Karpas-422 (cell line): ENCODE measurements at regions not wholly inside any gene's neighbourhood (a gene's known extent, or its start where the extent isn't known, plus 50 kb on each side); places are given as distances from the start of the nearest gene placed in this dataset.
"Not testable (repeated sequence)": the region's sequence is repeated elsewhere in the genome, so short reads cannot be mapped to it uniquely, and the experiment has no call there.

Experiments used
- DNase-seq: peaks from one replicate; pipeline ENCODE4 v3.0.0-alpha.2; 2015
- H2AFZ ChIP-seq: fragments of 200-600 bp; sonication (generic); 2 replicates; pipeline ENCODE4 v1.6.1; 2014; ENCODE audit warnings: antibody characterized with exemption, low read length, mixed read lengths
- H3K27ac ChIP-seq: fragments of 200-600 bp; sonication (generic); 2 replicates; pipeline ENCODE4 v1.5.1; 2014; ENCODE audit warnings: mild to moderate bottlenecking, low read length, moderate library complexity
- H3K27me3 ChIP-seq: fragments of 200-600 bp; sonication (generic); 2 replicates; pipeline ENCODE4 v1.6.1; 2014; ENCODE audit warnings: low read length, mixed read lengths
- H3K36me3 ChIP-seq: fragments of 200-600 bp; sonication (generic); 2 replicates; pipeline ENCODE4 v1.6.1; 2014; ENCODE audit warnings: low read length, mixed read lengths; ENCODE audit not compliant: insufficient read depth
- H3K4me1 ChIP-seq: fragments of 200-600 bp; sonication (generic); 2 replicates; pipeline ENCODE4 v1.6.1; 2014; ENCODE audit warnings: mild to moderate bottlenecking, low read length, mixed read lengths
- H3K4me2 ChIP-seq: fragments of 200-600 bp; sonication (generic); 2 replicates; pipeline ENCODE4 v1.6.1; 2014; ENCODE audit warnings: low read length, low read depth, mild to moderate bottlenecking; ENCODE audit not compliant: poor library complexity, severe bottlenecking
- H3K4me3 ChIP-seq: fragments of 200-600 bp; sonication (generic); 2 replicates; pipeline ENCODE4 v1.5.1; 2014; ENCODE audit warnings: mild to moderate bottlenecking, antibody characterized with exemption, low read length, mixed read lengths
- H3K79me2 ChIP-seq: fragments of 200-600 bp; sonication (generic); 2 replicates; pipeline ENCODE4 v1.6.1; 2014; ENCODE audit warnings: mild to moderate bottlenecking, low read length, mixed read lengths
- H3K9ac ChIP-seq: fragments of 200-600 bp; sonication (generic); 2 replicates; pipeline ENCODE4 v1.6.0; 2014; ENCODE audit warnings: low read length
- H3K9me2 ChIP-seq: fragments of 200-600 bp; sonication (generic), shearing (Covaris generic); replicated peaks from 2 replicates; pipeline ENCODE4 v1.6.0; 2014; ENCODE audit warnings: mild to moderate bottlenecking, low read length, moderate library complexity; ENCODE audit not compliant: insufficient read depth
- H3K9me3 ChIP-seq: fragments of 300-700, 200-600 bp; sonication (generic); 2 replicates; pipeline ENCODE4 v1.6.1; 2014; ENCODE audit warnings: low read length, mixed read lengths
- H4K20me1 ChIP-seq: fragments of 200-600 bp; sonication (generic); 2 replicates; pipeline ENCODE4 v1.6.1; 2014; ENCODE audit warnings: mild to moderate bottlenecking, antibody characterized with exemption, low read length, low read depth; ENCODE audit not compliant: insufficient read depth

DNA sequence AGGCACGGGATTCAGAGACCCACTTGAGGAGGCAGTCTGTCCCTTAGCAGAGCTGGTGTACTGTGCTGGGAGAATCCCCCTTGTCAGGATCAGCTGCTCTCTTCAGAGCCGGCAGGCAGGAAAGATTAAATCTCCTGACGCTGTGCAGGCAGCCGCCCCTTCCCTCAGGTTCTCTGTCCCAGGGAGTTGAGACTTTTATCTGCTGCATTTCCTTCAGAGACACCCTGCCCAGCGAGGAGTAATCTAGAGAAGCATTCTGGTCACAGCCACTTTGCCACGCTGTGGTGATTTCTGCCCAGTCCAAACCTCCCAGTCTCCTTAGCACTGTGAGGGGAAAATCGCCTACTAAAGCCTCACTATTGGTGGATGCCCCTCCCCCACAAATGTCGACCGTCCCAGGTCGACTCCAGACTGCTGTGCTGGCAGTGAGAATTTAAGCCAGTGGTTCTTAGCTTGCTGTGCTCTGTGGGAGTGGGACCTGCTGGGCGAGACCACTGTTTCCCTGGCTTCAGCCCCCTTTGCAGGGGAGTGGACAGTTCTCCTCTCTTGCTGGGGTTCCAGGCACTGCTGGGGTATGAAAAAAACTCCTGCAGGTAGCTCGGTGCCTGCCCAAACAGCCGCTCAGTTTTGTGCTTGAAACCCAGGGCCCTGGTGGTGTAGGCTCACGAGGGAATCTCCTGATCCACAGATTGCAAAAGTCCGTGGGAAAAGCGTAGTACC is 265.4 kb downstream of the ZWINT start:
- Histone ChIP-seq H3K4me2 (no peak overlapping the region), H3K9me2 (no peaks in the 10 kb centered on the region), H3K4me1 (no peaks in the 10 kb centered on the region), H2AFZ (no peak overlapping the region), H3K4me3 (no peak overlapping the region), H3K27me3 (no peaks in the 10 kb centered on the region), H3K79me2 (no peaks in the 10 kb centered on the region), H3K9me3 (peaks cover 18% of the 10 kb centered on the region), H3K27ac (no peak overlapping the region), H3K36me3 (no peaks in the 10 kb centered on the region; the same call in 1 of the 2 replicates), H4K20me1 (no peaks in the 10 kb centered on the region), H3K9ac (no peak overlapping the region)
- no peak for DNase-seq

- H3K27me3 ChIP-seq: not testable (repeated sequence)
Observed at GRCh38 chr10:56093645-56094044, 267.4 kb downstream of the ZWINT start.

DNA sequence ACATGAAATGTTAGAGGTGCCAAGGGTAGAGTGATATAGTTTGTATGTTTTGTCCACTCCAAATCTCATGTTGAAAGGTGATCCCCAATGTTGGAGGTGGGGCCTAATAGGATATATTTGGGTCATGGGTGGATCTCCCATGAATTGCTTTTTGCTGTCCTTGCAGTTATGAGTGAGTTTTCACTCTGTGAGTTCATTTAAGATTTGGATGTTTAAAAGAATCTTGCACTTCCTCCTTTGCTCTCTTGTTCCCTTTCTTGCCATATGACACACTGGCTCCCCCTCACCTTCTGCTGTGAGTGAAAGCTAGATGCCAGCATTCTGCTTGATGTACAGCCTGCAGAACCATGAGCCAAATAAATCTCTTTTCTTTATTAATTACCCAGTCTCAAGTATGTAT is 269.2 kb downstream of the ZWINT start:
- no peak overlapping the region for H3K4me3 ChIP-seq
- H3K27ac ChIP-seq: no peak overlapping the region
- no peaks in the 10 kb centered on the region for H3K79me2 ChIP-seq
- peaks cover 14% of the 10 kb centered on the region for H3K9me3 ChIP-seq
- no peak for DNase-seq
- H3K9me2 ChIP-seq: no peaks in the 10 kb centered on the region
- H2AFZ ChIP-seq: no peak overlapping the region
- no peaks in the 10 kb centered on the region for H3K27me3 ChIP-seq
- no peak overlapping the region for H3K9ac ChIP-seq
- H3K36me3 ChIP-seq: no peaks in the 10 kb centered on the region; the same call in 1 of the 2 replicates
- no peak overlapping the region for H3K4me2 ChIP-seq
- no peaks in the 10 kb centered on the region for H3K4me1 ChIP-seq
- no peaks in the 10 kb centered on the region for H4K20me1 ChIP-seq

More at GRCh38 chr10:56093645-56094044, 267.4 kb downstream of the ZWINT start:
- not testable (repeated sequence) for DNase-seq, H3K4me2 ChIP-seq, H3K4me1 ChIP-seq, H3K9ac ChIP-seq, H2AFZ ChIP-seq, H4K20me1 ChIP-seq, H3K27ac ChIP-seq, H3K36me3 ChIP-seq, H3K9me2 ChIP-seq, H3K4me3 ChIP-seq, H3K79me2 ChIP-seq
- H3K9me3 ChIP-seq: peaks cover 18% of the 10 kb centered on the region

DNA sequence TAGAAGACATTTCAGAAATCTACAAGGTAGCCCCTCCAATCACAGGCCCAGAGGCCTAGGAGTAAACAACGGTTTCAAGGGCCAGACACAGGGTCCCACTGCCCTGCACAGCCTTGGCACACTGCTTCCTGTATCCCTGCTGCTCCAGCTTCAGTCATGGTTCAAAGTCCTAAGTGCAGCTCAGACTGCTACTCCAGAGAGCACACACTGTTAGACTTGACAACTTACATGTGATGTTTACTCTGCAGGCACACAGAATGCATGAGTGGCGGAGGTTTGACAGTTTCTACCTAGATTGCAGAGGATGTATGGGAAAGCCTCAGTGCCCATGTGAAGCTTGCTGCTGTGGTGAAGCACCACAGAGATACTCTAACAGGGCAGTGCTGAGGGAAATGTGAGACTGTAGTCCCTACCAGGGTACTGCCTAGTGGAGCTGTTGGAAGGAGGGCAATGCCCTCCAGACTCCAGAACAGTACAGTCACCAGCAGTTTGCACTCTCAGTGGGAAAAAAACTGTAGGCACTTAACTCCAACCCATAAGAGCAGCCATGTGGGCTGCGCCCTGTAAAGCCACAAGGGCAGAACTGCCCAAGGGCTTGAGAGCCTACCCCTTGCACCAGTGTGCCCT is 270.0 kb downstream of the ZWINT start:
- H3K9me2 ChIP-seq: no peaks in the 10 kb centered on the region
- no peaks in the 10 kb centered on the region for H3K4me1 ChIP-seq
- H3K27ac ChIP-seq: no peak overlapping the region
- H3K4me2 ChIP-seq: no peak overlapping the region
- H2AFZ ChIP-seq: no peak overlapping the region
- H3K4me3 ChIP-seq: no peak overlapping the region
- DNase-seq: no peak
- no peak overlapping the region for H3K9ac ChIP-seq
- H3K36me3 ChIP-seq: no peaks in the 10 kb centered on the region; the same call in 1 of the 2 replicates
- peaks cover 14% of the 10 kb centered on the region for H3K9me3 ChIP-seq
- H4K20me1 ChIP-seq: no peaks in the 10 kb centered on the region
- H3K27me3 ChIP-seq: no peaks in the 10 kb centered on the region
- no peaks in the 10 kb centered on the region for H3K79me2 ChIP-seq

DNA sequence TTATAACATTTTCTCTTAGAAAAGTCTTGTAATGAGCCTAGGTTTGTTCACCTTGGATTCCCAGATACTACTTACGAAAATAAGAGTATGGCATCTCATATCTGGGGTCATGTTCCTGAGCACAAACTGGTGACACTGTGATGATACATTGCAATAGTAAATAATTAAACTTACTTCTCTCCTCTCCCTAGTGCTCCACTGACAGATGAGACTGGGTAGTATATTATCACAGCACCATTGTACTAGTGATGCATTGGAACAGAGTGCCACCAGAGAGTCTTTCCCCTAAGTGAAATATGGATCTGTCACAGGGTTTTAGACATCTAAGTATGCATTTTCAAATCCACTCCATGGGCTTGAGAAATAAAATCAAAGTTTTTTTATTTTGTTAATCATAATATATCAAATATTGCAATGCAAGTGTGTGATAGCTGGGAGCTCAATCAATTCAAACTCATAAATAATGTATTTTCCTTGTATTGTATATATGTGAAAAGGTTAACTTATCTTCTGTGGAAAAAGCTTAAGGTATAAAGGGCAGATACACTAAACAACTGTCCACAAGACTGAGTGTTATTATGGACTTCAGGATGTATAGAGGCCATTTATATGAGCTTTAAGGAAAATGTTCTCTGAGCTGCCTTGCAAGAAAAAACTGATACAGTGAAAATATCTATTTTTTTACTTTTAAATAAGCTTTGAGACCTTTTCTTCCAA is 275.5 kb downstream of the ZWINT start:
- Histone ChIP-seq H2AFZ (no peak overlapping the region), H3K79me2 (no peaks in the 10 kb centered on the region), H3K4me1 (no peaks in the 10 kb centered on the region), H4K20me1 (no peaks in the 10 kb centered on the region), H3K36me3 (no peaks in the 10 kb centered on the region), H3K27ac (no peak overlapping the region), H3K9me3 (peaks cover 25% of the 10 kb centered on the region), H3K9me2 (no peaks in the 10 kb centered on the region), H3K27me3 (no peaks in the 10 kb centered on the region), H3K4me3 (no peak overlapping the region), H3K4me2 (no peak overlapping the region), H3K9ac (no peak overlapping the region)
- DNase-seq: no peak

DNA sequence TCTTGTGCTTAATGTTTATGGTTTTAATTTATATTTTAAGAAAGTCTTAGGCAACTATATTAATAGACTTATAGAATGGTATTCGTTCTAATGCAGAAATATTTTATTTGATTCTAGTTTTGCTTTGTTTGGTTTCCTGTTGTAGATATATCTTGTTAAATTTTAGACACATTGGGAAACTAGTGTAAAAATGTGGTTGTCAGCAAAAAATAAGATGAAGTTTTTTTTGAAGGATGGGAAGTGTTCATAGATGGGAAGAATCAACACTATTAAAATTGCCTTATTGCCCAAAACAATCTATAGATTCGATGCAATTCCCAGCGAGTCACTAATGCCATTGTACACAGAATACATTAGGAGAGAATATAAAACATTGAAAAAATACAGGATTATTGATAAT is 278.9 kb downstream of the ZWINT start:
- no peak overlapping the region for H3K27ac ChIP-seq
- H3K4me3 ChIP-seq: no peak overlapping the region
- H2AFZ ChIP-seq: no peak overlapping the region
- no peaks in the 10 kb centered on the region for H3K4me1 ChIP-seq
- H4K20me1 ChIP-seq: no peaks in the 10 kb centered on the region
- H3K79me2 ChIP-seq: no peaks in the 10 kb centered on the region
- DNase-seq: no peak
- no peaks in the 10 kb centered on the region for H3K9me2 ChIP-seq
- H3K9me3 ChIP-seq: peaks cover 43% of the 10 kb centered on the region
- no peak overlapping the region for H3K9ac ChIP-seq
- no peak overlapping the region for H3K4me2 ChIP-seq
- H3K27me3 ChIP-seq: no peaks in the 10 kb centered on the region
- no peaks in the 10 kb centered on the region for H3K36me3 ChIP-seq

GRCh38 chr10:56068473-56069263 is 292.4 kb downstream of the ZWINT start:
- H3K4me2 ChIP-seq: no peak overlapping the region
- no peak overlapping the region for H3K9ac ChIP-seq
- no peaks in the 10 kb centered on the region for H4K20me1 ChIP-seq
- no peak overlapping the region for H3K4me3 ChIP-seq
- no peak overlapping the region for H2AFZ ChIP-seq
- no peaks in the 10 kb centered on the region for H3K4me1 ChIP-seq
- H3K36me3 ChIP-seq: no peaks in the 10 kb centered on the region
- DNase-seq: no peak
- no peaks in the 10 kb centered on the region for H3K79me2 ChIP-seq
- no peaks in the 10 kb centered on the region for H3K9me2 ChIP-seq
- H3K27me3 ChIP-seq: no peaks in the 10 kb centered on the region
- H3K9me3 ChIP-seq: peaks cover 48% of the 10 kb centered on the region
- H3K27ac ChIP-seq: no peak overlapping the region

- Histone ChIP-seq H3K4me1 (no peaks in the 10 kb centered on the region), H4K20me1 (no peaks in the 10 kb centered on the region), H3K9ac (no peak overlapping the region), H3K9me2 (no peaks in the 10 kb centered on the region), H3K79me2 (no peaks in the 10 kb centered on the region), H3K27ac (no peak overlapping the region), H3K27me3 (no peaks in the 10 kb centered on the region), H2AFZ (no peak overlapping the region), H3K4me2 (no peak overlapping the region), H3K36me3 (no peaks in the 10 kb centered on the region), H3K9me3 (peaks cover 47% of the 10 kb centered on the region), H3K4me3 (no peak overlapping the region)
- no peak for DNase-seq
Observed at GRCh38 chr10:56068040-56068439, 293.0 kb downstream of the ZWINT start.
